ENCODE measurements at regions not wholly inside any gene's neighbourhood (a gene's known extent, or its start where the extent isn't known, plus 50 kb on each side); places are given as distances from the start of the nearest gene placed in this dataset.

DNA sequence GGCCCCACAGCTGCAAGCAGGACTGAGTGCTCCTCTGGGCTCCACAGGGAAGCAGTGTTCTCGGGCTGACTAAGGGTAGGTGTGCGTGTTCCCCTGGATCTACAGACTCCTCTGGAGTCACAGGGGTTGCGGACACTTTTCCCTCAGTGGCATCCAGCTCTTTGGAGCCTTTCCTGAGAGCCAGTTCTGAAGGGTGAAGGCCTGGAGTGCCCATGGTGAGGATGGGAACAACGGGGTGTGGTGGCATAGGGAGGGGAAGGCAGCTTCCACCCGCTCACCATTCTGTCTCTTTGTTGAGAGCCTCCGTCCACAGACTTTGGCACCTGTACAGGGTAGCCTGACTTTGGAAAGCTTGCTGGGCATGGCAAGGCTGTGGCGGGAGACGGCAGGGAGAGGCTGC is 104.1 kb upstream of the PCBD1 start:
- TF ChIP-seq, protein P1, sequence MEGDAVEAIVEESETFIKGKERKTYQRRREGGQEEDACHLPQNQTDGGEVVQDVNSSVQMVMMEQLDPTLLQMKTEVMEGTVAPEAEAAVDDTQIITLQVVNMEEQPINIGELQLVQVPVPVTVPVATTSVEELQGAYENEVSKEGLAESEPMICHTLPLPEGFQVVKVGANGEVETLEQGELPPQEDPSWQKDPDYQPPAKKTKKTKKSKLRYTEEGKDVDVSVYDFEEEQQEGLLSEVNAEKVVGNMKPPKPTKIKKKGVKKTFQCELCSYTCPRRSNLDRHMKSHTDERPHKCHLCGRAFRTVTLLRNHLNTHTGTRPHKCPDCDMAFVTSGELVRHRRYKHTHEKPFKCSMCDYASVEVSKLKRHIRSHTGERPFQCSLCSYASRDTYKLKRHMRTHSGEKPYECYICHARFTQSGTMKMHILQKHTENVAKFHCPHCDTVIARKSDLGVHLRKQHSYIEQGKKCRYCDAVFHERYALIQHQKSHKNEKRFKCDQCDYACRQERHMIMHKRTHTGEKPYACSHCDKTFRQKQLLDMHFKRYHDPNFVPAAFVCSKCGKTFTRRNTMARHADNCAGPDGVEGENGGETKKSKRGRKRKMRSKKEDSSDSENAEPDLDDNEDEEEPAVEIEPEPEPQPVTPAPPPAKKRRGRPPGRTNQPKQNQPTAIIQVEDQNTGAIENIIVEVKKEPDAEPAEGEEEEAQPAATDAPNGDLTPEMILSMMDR (IDR thresholded peaks at IDR 0.05) = no peak
- no peak for TF ChIP-seq POLR2A (IDR thresholded peaks at IDR 0.05)
